Astrocyte (in vitro differentiated cells and primary cell): ENCODE measurements at regions not wholly inside any gene's neighbourhood (a gene's known extent, or its start where the extent isn't known, plus 50 kb on each side); places are given as distances from the start of the nearest gene placed in this dataset.

Source experiments
- DNase-seq: peaks from one replicate; pipeline ENCODE4 v3.0.0-alpha.2; 2010; ENCODE audit warnings: low read depth
- FAIRE-seq: peaks from 2 replicates; lab custom pipeline; 2011; peaks lifted over from hg19 to GRCh38; lab: Jason Lieb, UNC
- H2AFZ ChIP-seq: 2 replicates; pipeline ENCODE4 v1.6.0; 2012; ENCODE audit warnings: low read depth, low read length, inconsistent platforms
- H3K27ac ChIP-seq: 2 replicates; pipeline ENCODE4 v1.5.1; 2011; ENCODE audit warnings: low read depth, low read length, inconsistent platforms
- H3K27me3 ChIP-seq: 2 replicates; pipeline ENCODE4 v1.6.0; 2011; ENCODE audit warnings: low read length, inconsistent platforms; ENCODE audit not compliant: insufficient read depth
- H3K36me3 ChIP-seq: 2 replicates; pipeline ENCODE4 v1.5.1; 2011; ENCODE audit warnings: low read length, inconsistent platforms; ENCODE audit not compliant: insufficient read depth
- H3K4me1 ChIP-seq: 2 replicates; pipeline ENCODE4 v1.5.1; 2011; ENCODE audit warnings: low read length, inconsistent platforms; ENCODE audit not compliant: insufficient read depth
- H3K4me2 ChIP-seq: 2 replicates; pipeline ENCODE4 v1.6.0; 2012; ENCODE audit warnings: low read length, inconsistent platforms
- H3K4me3 ChIP-seq: 2 replicates; pipeline ENCODE4 v1.5.1; 2011; ENCODE audit warnings: low read depth, mild to moderate bottlenecking, low read length, inconsistent platforms; ENCODE audit not compliant: insufficient read depth
- H3K79me2 ChIP-seq: 2 replicates; pipeline ENCODE4 v1.6.0; 2012; ENCODE audit warnings: mild to moderate bottlenecking, low read length, inconsistent platforms; ENCODE audit not compliant: insufficient read depth
- H3K9ac ChIP-seq: 2 replicates; pipeline ENCODE4 v1.6.0; 2012; ENCODE audit warnings: mild to moderate bottlenecking, low read length, inconsistent platforms
- H3K9me3 ChIP-seq: 2 replicates; pipeline ENCODE4 v1.5.1; 2012; ENCODE audit warnings: low read depth, mild to moderate bottlenecking, low read length, inconsistent platforms; ENCODE audit not compliant: insufficient read depth
- H4K20me1 ChIP-seq: 2 replicates; pipeline ENCODE4 v1.6.0; 2012; ENCODE audit warnings: low read length, inconsistent platforms; ENCODE audit not compliant: insufficient read depth
- H3K27ac Mint-ChIP-seq: one replicate; pipeline ENCODE4 v1.8.0; 2021; ENCODE audit warnings: mild to moderate bottlenecking, mixed read lengths; ENCODE audit not compliant: unreplicated experiment
- H3K27me3 Mint-ChIP-seq: one replicate; pipeline ENCODE4 v1.8.0; 2021; ENCODE audit warnings: low read depth, mixed read lengths; ENCODE audit not compliant: unreplicated experiment
- H3K36me3 Mint-ChIP-seq: one replicate; pipeline ENCODE4 v1.8.0; 2021; ENCODE audit warnings: low read depth, mixed read lengths; ENCODE audit not compliant: unreplicated experiment
- H3K4me1 Mint-ChIP-seq: one replicate; pipeline ENCODE4 v1.8.0; 2021; ENCODE audit warnings: low read depth, mixed read lengths; ENCODE audit not compliant: unreplicated experiment
- H3K4me3 Mint-ChIP-seq: one replicate; pipeline ENCODE4 v1.8.0; 2021; ENCODE audit warnings: mild to moderate bottlenecking, moderate library complexity, mixed read lengths; ENCODE audit not compliant: unreplicated experiment
- H3K9me3 Mint-ChIP-seq: one replicate; pipeline ENCODE4 v1.8.0; 2021; ENCODE audit warnings: mild to moderate bottlenecking, mixed read lengths; ENCODE audit not compliant: unreplicated experiment
- EZH2 ChIP-seq: IDR thresholded peaks from 2 replicates; pipeline ENCODE4 v1.6.1; 2012; ENCODE audit warnings: mild to moderate bottlenecking, low read length, inconsistent platforms; ENCODE audit not compliant: insufficient read depth
- TF ChIP-seq, protein P1 (sequence below): IDR thresholded peaks from 2 replicates; pipeline ENCODE4 v1.5.1; 2011; ENCODE audit warnings: low read depth, mild to moderate bottlenecking, inconsistent platforms, low read length, moderate library complexity; ENCODE audit not compliant: insufficient read depth

DNA sequence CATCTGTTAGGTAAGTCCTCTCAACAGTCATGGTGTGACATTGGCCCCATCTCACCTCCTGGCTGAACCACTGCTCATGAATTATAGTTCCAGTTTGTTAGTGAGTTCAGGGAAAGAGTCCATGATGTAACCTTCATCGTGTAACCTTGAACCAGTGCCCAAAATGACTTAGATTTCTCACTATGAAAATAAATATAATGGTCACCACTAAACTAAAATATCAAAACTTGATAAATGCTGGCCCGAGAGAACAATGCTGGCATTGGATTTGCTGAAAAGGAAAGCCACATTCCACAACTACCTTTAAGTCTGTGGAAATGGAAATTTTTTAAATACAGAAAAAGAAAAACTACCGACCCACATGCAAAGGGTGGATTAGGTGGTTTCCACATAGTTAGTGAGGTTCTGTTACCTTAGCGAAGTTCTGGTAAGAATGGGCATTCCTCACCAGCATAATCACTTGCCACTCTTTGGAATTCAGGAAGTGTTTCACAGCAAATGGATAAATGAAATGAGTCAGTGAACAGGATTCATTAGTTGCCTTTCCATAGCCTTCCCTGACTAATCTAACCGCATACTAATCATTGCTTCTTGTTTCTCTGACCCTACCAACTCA, 133.9 kb upstream of the CTAGE1 start:
- no peak overlapping the region for H3K4me3 ChIP-seq
- FAIRE-seq: peak; percentile 97
- peak overlapping the region; percentile 51 for H3K9ac ChIP-seq
- H3K27me3 ChIP-seq: no peaks in the 10 kb centered on the region
- DNase-seq: peak; percentile 100
- Mint-ChIP-seq H3K27me3 (no peaks in the 10 kb centered on the region), H3K27ac (no peak overlapping the region), H3K9me3 (no peaks in the 10 kb centered on the region), H3K36me3 (no peaks in the 10 kb centered on the region), H3K4me1 (peaks cover 26% of the 10 kb centered on the region), H3K4me3 (no peak overlapping the region)
- H4K20me1 ChIP-seq: no peaks in the 10 kb centered on the region
- TF ChIP-seq, protein P1, sequence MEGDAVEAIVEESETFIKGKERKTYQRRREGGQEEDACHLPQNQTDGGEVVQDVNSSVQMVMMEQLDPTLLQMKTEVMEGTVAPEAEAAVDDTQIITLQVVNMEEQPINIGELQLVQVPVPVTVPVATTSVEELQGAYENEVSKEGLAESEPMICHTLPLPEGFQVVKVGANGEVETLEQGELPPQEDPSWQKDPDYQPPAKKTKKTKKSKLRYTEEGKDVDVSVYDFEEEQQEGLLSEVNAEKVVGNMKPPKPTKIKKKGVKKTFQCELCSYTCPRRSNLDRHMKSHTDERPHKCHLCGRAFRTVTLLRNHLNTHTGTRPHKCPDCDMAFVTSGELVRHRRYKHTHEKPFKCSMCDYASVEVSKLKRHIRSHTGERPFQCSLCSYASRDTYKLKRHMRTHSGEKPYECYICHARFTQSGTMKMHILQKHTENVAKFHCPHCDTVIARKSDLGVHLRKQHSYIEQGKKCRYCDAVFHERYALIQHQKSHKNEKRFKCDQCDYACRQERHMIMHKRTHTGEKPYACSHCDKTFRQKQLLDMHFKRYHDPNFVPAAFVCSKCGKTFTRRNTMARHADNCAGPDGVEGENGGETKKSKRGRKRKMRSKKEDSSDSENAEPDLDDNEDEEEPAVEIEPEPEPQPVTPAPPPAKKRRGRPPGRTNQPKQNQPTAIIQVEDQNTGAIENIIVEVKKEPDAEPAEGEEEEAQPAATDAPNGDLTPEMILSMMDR: no peak
- no peak for TF ChIP-seq EZH2
- peak overlapping the region; percentile 87 for H3K27ac ChIP-seq
- H3K9me3 ChIP-seq: no peaks in the 10 kb centered on the region
- H2AFZ ChIP-seq: no peak overlapping the region
- H3K4me2 ChIP-seq: peak overlapping the region; percentile 73
- no peaks in the 10 kb centered on the region for H3K79me2 ChIP-seq
- H3K36me3 ChIP-seq: no peaks in the 10 kb centered on the region
- H3K4me1 ChIP-seq: peaks cover 29% of the 10 kb centered on the region

DNA sequence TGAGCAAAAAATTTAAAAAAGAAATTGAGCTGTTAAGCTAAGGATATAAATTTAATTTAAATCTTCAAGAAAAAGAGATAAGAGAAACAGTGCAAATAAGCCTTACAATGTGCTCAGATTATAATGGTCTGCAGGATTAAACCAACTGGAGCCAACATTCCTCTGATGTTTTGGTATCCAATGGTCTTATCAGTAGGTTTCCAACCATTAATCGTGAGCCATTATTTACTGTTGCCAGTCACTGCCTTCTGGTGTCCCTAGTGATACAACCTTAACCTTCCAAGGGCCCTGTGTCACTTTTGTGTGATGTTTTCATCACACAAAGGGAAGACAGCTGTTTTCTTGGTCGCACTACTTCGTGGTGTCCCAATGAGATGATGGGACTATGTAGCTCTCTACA, 134.5 kb upstream of the CTAGE1 start:
- FAIRE-seq: no peak

More for the DNA sequence above, 134.5 kb upstream of the CTAGE1 start:
- Histone ChIP-seq H3K27ac (peak overlapping the region; percentile 87), H3K4me2 (peak overlapping the region; percentile 37), H4K20me1 (no peaks in the 10 kb centered on the region), H3K79me2 (no peaks in the 10 kb centered on the region), H3K4me3 (no peak overlapping the region), H3K36me3 (no peaks in the 10 kb centered on the region), H3K4me1 (peaks cover 36% of the 10 kb centered on the region), H3K9ac (peak overlapping the region; percentile 18), H3K27me3 (no peaks in the 10 kb centered on the region), H3K9me3 (no peaks in the 10 kb centered on the region), H2AFZ (no peak overlapping the region)
- Mint-ChIP-seq H3K4me3 (no peak overlapping the region), H3K4me1 (peaks cover 26% of the 10 kb centered on the region), H3K27me3 (no peaks in the 10 kb centered on the region), H3K9me3 (no peaks in the 10 kb centered on the region), H3K27ac (no peak overlapping the region), H3K36me3 (no peaks in the 10 kb centered on the region)
- DNase-seq: peak; percentile 83
- TF ChIP-seq EZH2: no peak
- TF ChIP-seq, protein P1: no peak
